ENCODE measurements at regions not wholly inside any gene's neighbourhood (a gene's known extent, or its start where the extent isn't known, plus 50 kb on each side); places are given as distances from the start of the nearest gene placed in this dataset.
A peak's percentile ranks its signal among the peaks of the same experiment; 100 is the strongest.

GRCh38 chr15:39406485-39406884 lies 174.4 kb upstream of the THBS1 start:
- H3K4me3 ChIP-seq, result no peak overlapping the region
- no peak overlapping the region for H3K27ac ChIP-seq
- ATAC-seq, result no peak
- intact Hi-C loops (cut with DNase I), result no loop called here
- TF ChIP-seq CTCF (IDR thresholded peaks at IDR 0.05), result no peak
- no peaks in the 10 kb centered on the region for H3K9me3 ChIP-seq
- H3K4me1 ChIP-seq, result peaks cover 11% of the 10 kb centered on the region
- no peak for DNase-seq
- H3K27me3 ChIP-seq, result no peaks in the 10 kb centered on the region
- H3K36me3 ChIP-seq, result no peaks in the 10 kb centered on the region

DNA sequence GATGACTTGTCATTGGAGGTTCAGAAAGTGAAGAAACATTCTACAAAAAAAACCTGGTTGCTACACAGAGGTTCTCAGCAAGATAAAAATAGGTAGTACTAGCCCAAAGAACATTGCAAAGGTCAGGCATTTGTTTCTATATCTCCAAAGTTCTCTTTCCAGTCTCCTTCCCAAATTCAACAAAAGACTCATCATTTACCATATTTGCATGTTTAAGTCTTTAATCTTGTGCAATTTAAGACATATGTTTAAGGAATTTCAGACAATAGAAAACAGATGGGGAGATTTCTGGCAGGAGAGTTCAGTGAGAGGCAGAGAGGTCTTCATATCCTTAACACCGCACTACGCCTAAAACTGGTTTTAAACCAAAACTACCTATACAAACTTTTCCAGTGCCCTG lies 173.8 kb upstream of the THBS1 start:
- no peak overlapping the region for H3K27ac ChIP-seq
- TF ChIP-seq CTCF (IDR thresholded peaks at IDR 0.05), result no peak

DNA sequence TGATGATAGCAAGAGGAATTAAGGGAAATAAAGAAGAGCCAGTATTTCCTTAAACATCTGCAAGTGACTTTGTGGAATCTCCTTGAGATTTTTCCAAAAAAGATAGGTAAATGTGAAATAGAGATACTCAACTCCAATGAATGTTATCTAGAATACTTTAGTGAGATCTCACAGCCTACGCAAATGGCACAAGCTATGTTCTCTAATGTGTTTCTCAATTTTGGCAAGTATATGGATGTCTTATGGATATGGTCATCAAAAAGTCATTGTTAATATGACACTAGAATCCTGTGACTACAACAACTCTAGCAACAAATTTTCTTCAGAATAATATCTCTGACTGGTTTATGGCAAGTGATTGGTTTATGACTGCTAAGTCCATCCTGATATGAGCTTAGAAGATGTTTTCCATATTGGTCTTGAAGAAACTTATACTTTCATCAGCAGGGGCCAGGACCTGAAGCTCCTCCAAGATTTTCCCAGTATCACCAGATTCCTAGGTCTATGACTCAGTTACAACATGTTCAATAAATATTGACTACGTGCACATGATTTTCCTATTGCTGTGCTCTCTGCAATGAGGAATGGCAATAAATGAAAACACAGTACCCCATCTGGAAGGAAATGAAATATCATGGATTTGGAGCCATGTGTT lies 170.9 kb upstream of the THBS1 start:
- H3K4me3 ChIP-seq, result no peak overlapping the region
- H3K36me3 ChIP-seq, result no peaks in the 10 kb centered on the region
- no peak overlapping the region for H3K27ac ChIP-seq
- H3K4me1 ChIP-seq, result no peaks in the 10 kb centered on the region
- ATAC-seq (no peak), DNase-seq (no peak)
- intact Hi-C loops (cut with DNase I), result no loop called here
- no peaks in the 10 kb centered on the region for H3K27me3 ChIP-seq
- TF ChIP-seq CTCF (IDR thresholded peaks at IDR 0.05), result no peak
- H3K9me3 ChIP-seq, result no peaks in the 10 kb centered on the region

More for the DNA sequence above, 173.8 kb upstream of the THBS1 start:
- no peaks in the 10 kb centered on the region for H3K36me3 ChIP-seq
- H3K4me3 ChIP-seq, result no peak overlapping the region
- ATAC-seq (no peak), DNase-seq (no peak)
- no peaks in the 10 kb centered on the region for H3K9me3 ChIP-seq
- H3K4me1 ChIP-seq, result peaks cover 11% of the 10 kb centered on the region
- intact Hi-C loops (cut with DNase I), result no loop called here
- no peaks in the 10 kb centered on the region for H3K27me3 ChIP-seq

GRCh38 chr15:39411102-39411989 lies 169.5 kb upstream of the THBS1 start:
- intact Hi-C loops (cut with DNase I), result no loop called here

GRCh38 chr15:39413558-39413957 lies 167.3 kb upstream of the THBS1 start:
- H3K9me3 ChIP-seq, result no peaks in the 10 kb centered on the region
- ATAC-seq (peak; percentile 29), DNase-seq (no peak)
- H3K36me3 ChIP-seq, result no peaks in the 10 kb centered on the region
- H3K27me3 ChIP-seq, result no peaks in the 10 kb centered on the region
- no peak overlapping the region for H3K27ac ChIP-seq
- no peak for TF ChIP-seq CTCF (IDR thresholded peaks at IDR 0.05)
- no peaks in the 10 kb centered on the region for H3K4me1 ChIP-seq
- no peak overlapping the region for H3K4me3 ChIP-seq
- intact Hi-C loops (cut with DNase I), result no loop called here

More at GRCh38 chr15:39411102-39411989, 169.5 kb upstream of the THBS1 start:
- no peak for DNase-seq
- no peaks in the 10 kb centered on the region for H3K36me3 ChIP-seq
- peak; percentile 58 for ATAC-seq
- H3K4me3 ChIP-seq, result no peak overlapping the region
- H3K4me1 ChIP-seq, result no peaks in the 10 kb centered on the region
- no peaks in the 10 kb centered on the region for H3K9me3 ChIP-seq
- H3K27me3 ChIP-seq, result no peaks in the 10 kb centered on the region
- TF ChIP-seq CTCF (IDR thresholded peaks at IDR 0.05), result no peak
- H3K27ac ChIP-seq, result no peak overlapping the region
